ENCODE measurements at regions not wholly inside any gene's neighbourhood (a gene's known extent, or its start where the extent isn't known, plus 50 kb on each side); places are given as distances from the start of the nearest gene placed in this dataset.

GRCh38 chr6:128606611-128607010 is 86.2 kb upstream of the PTPRK start:
- no peaks in the 10 kb centered on the region for H3K4me1 ChIP-seq (ENCODE audit: control insufficient read depth in 4 of 4, insufficient read depth in 4 of 4, low read length in 3 of 4)
- 94% methylated on average over 3 of the region's 3 CpGs for WGBS
- no peak for TF ChIP-seq GABPA (IDR thresholded peaks at IDR 0.05 in 1 of 2, conservative IDR thresholded peaks at IDR 0.05 in 1 of 2)
- no peak for TF ChIP-seq JUND (IDR thresholded peaks at IDR 0.05)
- TF ChIP-seq REST (IDR thresholded peaks at IDR 0.05), result no peak
- no peak for TF ChIP-seq NR2F2 (IDR thresholded peaks at IDR 0.05)

GRCh38 chr6:128605961-128606360 is 85.6 kb upstream of the PTPRK start:
- no peaks in the 10 kb centered on the region for H3K36me3 ChIP-seq (ENCODE audit: control insufficient read depth in 4 of 4, insufficient read depth in 3 of 4, low read depth in 1 of 4, low read length in 3 of 4)
- 84% methylated on average over 2 of the region's 2 CpGs for WGBS
- H3K4me3 ChIP-seq (ENCODE audit: low read depth in 1 of 3, low read length in 3 of 3), result no peak overlapping the region
- H3K9me3 ChIP-seq (ENCODE audit: control insufficient read depth in 4 of 4, low read length in 3 of 4), result no peaks in the 10 kb centered on the region
- TF ChIP-seq HNF4A (conservative IDR thresholded peaks at IDR 0.05), result no peak
- TF ChIP-seq CTCF (IDR thresholded peaks at IDR 0.05; ENCODE audit: low read depth, low read length, missing input control), result no peak
- no peak for TF ChIP-seq JUND (IDR thresholded peaks at IDR 0.05)
- TF ChIP-seq MAX (IDR thresholded peaks at IDR 0.05), result no peak
- TF ChIP-seq FOXA2 (IDR thresholded peaks at IDR 0.05), result no peak
- no peak for TF ChIP-seq RAD21 (IDR thresholded peaks at IDR 0.05)
- no peak for TF ChIP-seq HNF4G (IDR thresholded peaks at IDR 0.05)
- no peak for TF ChIP-seq SP1 (IDR thresholded peaks at IDR 0.05)
- TF ChIP-seq TAF1 (conservative IDR thresholded peaks at IDR 0.05), result no peak
- no peak for TF ChIP-seq GABPA (IDR thresholded peaks at IDR 0.05 in 1 of 2, conservative IDR thresholded peaks at IDR 0.05 in 1 of 2)
- no peak for TF ChIP-seq EGR1 (IDR thresholded peaks at IDR 0.05; ENCODE audit: low read depth in 2 of 2)
- no peak for TF ChIP-seq RXRA (IDR thresholded peaks at IDR 0.05)
- no peak for TF ChIP-seq FOXA1 (IDR thresholded peaks at IDR 0.05)
- no peak for TF ChIP-seq YY1 (IDR thresholded peaks at IDR 0.05)
- TF ChIP-seq NR2F2 (IDR thresholded peaks at IDR 0.05), result no peak
- TF ChIP-seq REST (IDR thresholded peaks at IDR 0.05), result no peak
- TF ChIP-seq ZBTB33 (IDR thresholded peaks at IDR 0.05), result no peak
- no peak for TF ChIP-seq ATF3 (IDR thresholded peaks at IDR 0.05)
- no peaks in the 10 kb centered on the region for H3K27me3 ChIP-seq (ENCODE audit: control insufficient read depth in 4 of 4, insufficient read depth in 4 of 4, low read length in 3 of 4)
- no peak overlapping the region for H3K9ac ChIP-seq (ENCODE audit: low read depth in 1 of 2, low read length in 2 of 2)
- no peaks in the 10 kb centered on the region for H3K4me1 ChIP-seq (ENCODE audit: control insufficient read depth in 4 of 4, insufficient read depth in 4 of 4, low read length in 3 of 4)
- no peak overlapping the region for H3K27ac ChIP-seq (ENCODE audit: low read depth in 1 of 2, low read length in 2 of 2)
- DNase-seq (ENCODE audit: low spot score), result no peak

More at GRCh38 chr6:128606611-128607010, 86.2 kb upstream of the PTPRK start:
- Histone ChIP-seq H3K36me3 (ENCODE audit: control insufficient read depth in 4 of 4, insufficient read depth in 3 of 4, low read depth in 1 of 4, low read length in 3 of 4) (no peaks in the 10 kb centered on the region), H3K9ac (ENCODE audit: low read depth in 1 of 2, low read length in 2 of 2) (no peak overlapping the region), H3K4me3 (ENCODE audit: low read depth in 1 of 3, low read length in 3 of 3) (no peak overlapping the region), H3K27me3 (ENCODE audit: control insufficient read depth in 4 of 4, insufficient read depth in 4 of 4, low read length in 3 of 4) (no peaks in the 10 kb centered on the region), H3K27ac (ENCODE audit: low read depth in 1 of 2, low read length in 2 of 2) (no peak overlapping the region), H3K9me3 (ENCODE audit: control insufficient read depth in 4 of 4, low read length in 3 of 4) (no peaks in the 10 kb centered on the region)
- DNase-seq (ENCODE audit: low spot score), result no peak

Measured in liver (tissue), 8 donors.